ENCODE measurements at regions not wholly inside any gene's neighbourhood (a gene's known extent, or its start where the extent isn't known, plus 50 kb on each side); places are given as distances from the start of the nearest gene placed in this dataset.

- TF ChIP-seq CTCF (IDR thresholded peaks at IDR 0.05) (no peak), POLR2A (IDR thresholded peaks at IDR 0.05) (no peak), POLR2AphosphoS5 (IDR thresholded peaks at IDR 0.05) (no peak)
These were observed 987.1 kb upstream of the SEL1L start for GRCh38 chr14:82520765-82521164.

Data from prostate gland (tissue), 2 donors.